Ovary (tissue), 3 donors: ENCODE measurements at regions not wholly inside any gene's neighbourhood (a gene's known extent, or its start where the extent isn't known, plus 50 kb on each side); places are given as distances from the start of the nearest gene placed in this dataset.

Source experiments
- EP300 ChIP-seq: sonication (generic); formaldehyde crosslinking; IDR thresholded peaks from one replicate; pipeline ENCODE4 v1.6.1; 2017; ENCODE audit warnings: antibody characterized with exemption
- POLR2A ChIP-seq: fragments of 450-650 bp; IDR thresholded peaks from one replicate; pipeline ENCODE4 v1.6.1; 2017; ENCODE audit warnings: antibody characterized with exemption, mild to moderate bottlenecking, moderate library complexity
- TF ChIP-seq, protein P1 (sequence below), 3 donors: fragments of 450-650 bp in 2 of 3; fragments of 200-600 bp in 1 of 3; IDR thresholded peaks; one replicate each; pipeline versions ENCODE4 v1.5.1 to v1.8.0; 2016 to 2022; ENCODE audit warnings: antibody characterized with exemption in 3 of 3, mild to moderate bottlenecking in 1 of 3
- donor health status: DM: no; HTN: no; CAD: no.

- TF ChIP-seq, protein P1, sequence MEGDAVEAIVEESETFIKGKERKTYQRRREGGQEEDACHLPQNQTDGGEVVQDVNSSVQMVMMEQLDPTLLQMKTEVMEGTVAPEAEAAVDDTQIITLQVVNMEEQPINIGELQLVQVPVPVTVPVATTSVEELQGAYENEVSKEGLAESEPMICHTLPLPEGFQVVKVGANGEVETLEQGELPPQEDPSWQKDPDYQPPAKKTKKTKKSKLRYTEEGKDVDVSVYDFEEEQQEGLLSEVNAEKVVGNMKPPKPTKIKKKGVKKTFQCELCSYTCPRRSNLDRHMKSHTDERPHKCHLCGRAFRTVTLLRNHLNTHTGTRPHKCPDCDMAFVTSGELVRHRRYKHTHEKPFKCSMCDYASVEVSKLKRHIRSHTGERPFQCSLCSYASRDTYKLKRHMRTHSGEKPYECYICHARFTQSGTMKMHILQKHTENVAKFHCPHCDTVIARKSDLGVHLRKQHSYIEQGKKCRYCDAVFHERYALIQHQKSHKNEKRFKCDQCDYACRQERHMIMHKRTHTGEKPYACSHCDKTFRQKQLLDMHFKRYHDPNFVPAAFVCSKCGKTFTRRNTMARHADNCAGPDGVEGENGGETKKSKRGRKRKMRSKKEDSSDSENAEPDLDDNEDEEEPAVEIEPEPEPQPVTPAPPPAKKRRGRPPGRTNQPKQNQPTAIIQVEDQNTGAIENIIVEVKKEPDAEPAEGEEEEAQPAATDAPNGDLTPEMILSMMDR (IDR thresholded peaks at IDR 0.05) = no peak
- TF ChIP-seq POLR2A (no peak), EP300 (no peak)
Observed at GRCh38 chr9:1708219-1708618, 306.9 kb upstream of the SMARCA2 start.
